Ascending aorta (tissue), 2 donors: ENCODE measurements at regions not wholly inside any gene's neighbourhood (a gene's known extent, or its start where the extent isn't known, plus 50 kb on each side); places are given as distances from the start of the nearest gene placed in this dataset.

Experiments
- DNase-seq, 2 donors: peaks; one replicate each; pipeline ENCODE4 v3.0.0-alpha.2; 2019; ENCODE audit warnings: low spot score in 2 of 2
- H3K27ac ChIP-seq, 2 donors: fragments of 200-600 bp; sonication (generic); one replicate each; pipeline ENCODE4 v1.5.1; 2016 to 2017; ENCODE audit warnings: mild to moderate bottlenecking in 1 of 2
- H3K27me3 ChIP-seq: fragments of 200-600 bp; sonication (generic); one replicate; pipeline ENCODE4 v1.5.1; 2017
- H3K36me3 ChIP-seq, 2 donors: fragments of 200-600 bp; sonication (generic); one replicate each; pipeline ENCODE4 v1.5.1; 2016
- H3K4me1 ChIP-seq, 2 donors: fragments of 200-600 bp; sonication (generic); one replicate each; pipeline ENCODE4 v1.5.1; 2016 to 2017; ENCODE audit warnings: mild to moderate bottlenecking in 1 of 2
- H3K4me3 ChIP-seq, 2 donors: fragments of 200-600 bp; sonication (generic); one replicate each; pipeline ENCODE4 v1.5.1; 2016 to 2017; ENCODE audit warnings: mild to moderate bottlenecking in 1 of 2
- H3K9me3 ChIP-seq, 2 donors: fragments of 200-600 bp; sonication (generic); one replicate each; pipeline ENCODE4 v1.5.1; 2016
- intact Hi-C: fragments of 100-400 bp; cut with DNase I; formaldehyde crosslinking; loops from one replicate; pipeline ENCODE4 v1.15.1; 2023
- TF ChIP-seq, protein P1 (sequence below), 3 experiments: fragments of 200-600 bp in 2 of 3; fragments of 450-650 bp in 1 of 3; sonication (generic) in 2 of 3; IDR thresholded peaks; one replicate each; pipeline ENCODE4 v1.5.1; 2016 to 2019; ENCODE audit warnings: antibody characterized with exemption in 3 of 3, mild to moderate bottlenecking in 1 of 3, moderate library complexity in 1 of 3

DNA sequence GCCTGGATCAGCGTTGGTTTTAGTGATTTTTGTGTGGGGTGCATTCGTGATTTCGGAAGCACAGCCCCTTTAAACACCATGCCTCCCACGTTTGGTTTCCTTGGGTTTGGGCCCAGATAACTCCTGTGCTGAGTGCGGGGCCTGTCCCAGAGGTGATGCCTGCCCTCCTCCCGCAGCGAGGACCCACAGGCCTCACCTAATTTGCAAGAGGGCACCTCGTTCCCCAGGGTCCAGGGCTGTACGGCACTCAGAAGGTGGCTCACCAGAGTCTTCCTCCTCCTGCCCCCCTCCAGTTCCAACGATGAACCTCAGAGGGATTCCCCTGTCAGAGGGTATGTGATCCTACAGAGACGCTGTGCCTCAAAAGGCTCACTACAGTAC lies 54.3 kb upstream of the SOX1 start:
- Histone ChIP-seq H3K27me3 (no peaks in the 10 kb centered on the region), H3K9me3 (no peaks in the 10 kb centered on the region), H3K27ac (no peak overlapping the region), H3K36me3 (no peaks in the 10 kb centered on the region), H3K4me3 (no peak overlapping the region), H3K4me1 (no peaks in the 10 kb centered on the region)
- intact Hi-C loops: no loop called here
- no peak for DNase-seq
- TF ChIP-seq, protein P1, sequence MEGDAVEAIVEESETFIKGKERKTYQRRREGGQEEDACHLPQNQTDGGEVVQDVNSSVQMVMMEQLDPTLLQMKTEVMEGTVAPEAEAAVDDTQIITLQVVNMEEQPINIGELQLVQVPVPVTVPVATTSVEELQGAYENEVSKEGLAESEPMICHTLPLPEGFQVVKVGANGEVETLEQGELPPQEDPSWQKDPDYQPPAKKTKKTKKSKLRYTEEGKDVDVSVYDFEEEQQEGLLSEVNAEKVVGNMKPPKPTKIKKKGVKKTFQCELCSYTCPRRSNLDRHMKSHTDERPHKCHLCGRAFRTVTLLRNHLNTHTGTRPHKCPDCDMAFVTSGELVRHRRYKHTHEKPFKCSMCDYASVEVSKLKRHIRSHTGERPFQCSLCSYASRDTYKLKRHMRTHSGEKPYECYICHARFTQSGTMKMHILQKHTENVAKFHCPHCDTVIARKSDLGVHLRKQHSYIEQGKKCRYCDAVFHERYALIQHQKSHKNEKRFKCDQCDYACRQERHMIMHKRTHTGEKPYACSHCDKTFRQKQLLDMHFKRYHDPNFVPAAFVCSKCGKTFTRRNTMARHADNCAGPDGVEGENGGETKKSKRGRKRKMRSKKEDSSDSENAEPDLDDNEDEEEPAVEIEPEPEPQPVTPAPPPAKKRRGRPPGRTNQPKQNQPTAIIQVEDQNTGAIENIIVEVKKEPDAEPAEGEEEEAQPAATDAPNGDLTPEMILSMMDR (IDR thresholded peaks at IDR 0.05): no peak

DNA sequence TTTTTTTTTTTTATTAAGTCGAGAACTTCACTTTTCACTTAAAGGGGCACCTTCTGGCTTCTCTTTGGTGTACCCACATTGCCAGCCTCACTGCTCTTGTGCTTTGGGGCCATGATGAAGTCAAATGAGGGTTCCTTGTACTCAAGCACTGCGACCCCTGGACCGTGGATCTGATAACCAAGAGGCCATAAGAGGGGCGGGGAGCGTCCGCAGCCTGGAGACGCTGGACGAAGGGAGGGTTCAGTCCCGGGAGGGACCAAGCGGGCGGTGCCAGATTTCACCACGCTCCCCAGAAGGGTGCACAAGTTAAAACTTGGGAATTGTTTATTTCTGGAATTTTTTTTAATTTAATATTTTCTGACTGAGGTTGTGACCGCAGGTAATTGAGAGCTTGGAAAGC lies 53.3 kb upstream of the SOX1 start:
- H3K9me3 ChIP-seq: no peaks in the 10 kb centered on the region
- intact Hi-C loops: no loop called here
- H3K36me3 ChIP-seq: no peaks in the 10 kb centered on the region
- no peak for DNase-seq
- H3K27ac ChIP-seq: no peak overlapping the region
- no peaks in the 10 kb centered on the region for H3K27me3 ChIP-seq
- TF ChIP-seq, protein P1 (IDR thresholded peaks at IDR 0.05): no peak
- no peak overlapping the region for H3K4me3 ChIP-seq
- H3K4me1 ChIP-seq: no peaks in the 10 kb centered on the region

DNA sequence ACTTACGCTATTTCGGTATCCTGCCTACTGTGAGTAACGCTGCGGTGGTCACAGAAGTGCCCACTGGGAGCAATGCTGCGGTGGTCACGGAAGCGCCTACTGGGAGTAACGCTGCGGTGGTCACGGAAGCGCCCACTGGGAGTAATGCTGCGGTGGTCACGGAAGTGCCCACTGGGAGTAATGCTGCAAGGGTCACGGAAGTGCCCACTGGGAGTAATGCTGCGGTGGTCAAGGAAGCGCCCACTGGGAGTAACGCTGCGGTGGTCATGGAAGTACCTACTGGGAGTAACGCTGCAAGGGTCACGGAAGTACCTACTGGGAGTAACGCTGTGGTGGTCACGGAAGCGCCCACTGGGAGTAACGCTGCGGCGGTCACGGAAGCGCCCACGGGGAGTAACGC lies 52.1 kb upstream of the SOX1 start:
- Histone ChIP-seq H3K9me3 (no peaks in the 10 kb centered on the region), H3K36me3 (no peaks in the 10 kb centered on the region), H3K4me1 (no peaks in the 10 kb centered on the region), H3K27me3 (no peaks in the 10 kb centered on the region), H3K4me3 (no peak overlapping the region), H3K27ac (no peak overlapping the region)
- TF ChIP-seq, protein P1 (IDR thresholded peaks at IDR 0.05): no peak
- intact Hi-C loops: no loop called here
- no peak for DNase-seq
